HCT116 (cell line): ENCODE measurements at regions not wholly inside any gene's neighbourhood (a gene's known extent, or its start where the extent isn't known, plus 50 kb on each side); places are given as distances from the start of the nearest gene placed in this dataset.

Source experiments
- ATF3 ChIP-seq: IDR thresholded peaks from 2 replicates; pipeline ENCODE4 v1.6.1; 2012
- CTCF ChIP-seq, 3 experiments: fragments of 200-600 bp in 1 of 3; sonication (generic) in 1 of 3; IDR thresholded peaks in 2 of 3; conservative IDR thresholded peaks in 1 of 3; 2 replicates each; pipeline ENCODE4 v1.5.1; 2012 to 2017; ENCODE audit warnings: low read depth in 2 of 3, low read length in 2 of 3, antibody characterized with exemption in 1 of 3, borderline replicate concordance in 1 of 3, control low read depth in 1 of 3, mild to moderate bottlenecking in 1 of 3, mixed read lengths in 1 of 3, mixed run types in 1 of 3, moderate library complexity in 1 of 3; ENCODE audit not compliant: insufficient read depth in 1 of 3
- EZH2 ChIP-seq: fragments of 200-600 bp; sonication (generic); IDR thresholded peaks from 2 replicates; pipeline ENCODE4 v1.6.1; 2017; ENCODE audit warnings: antibody characterized with exemption, mixed run types
- EZH2phosphoT487 ChIP-seq: fragments of 200-600 bp; IDR thresholded peaks from 2 replicates; pipeline ENCODE4 v1.6.1; 2018; ENCODE audit warnings: antibody characterized with exemption, borderline replicate concordance
- POLR2A ChIP-seq: IDR thresholded peaks from 2 replicates; pipeline ENCODE4 v1.7.0; 2011; ENCODE audit warnings: borderline replicate concordance; ENCODE audit not compliant: insufficient read depth, insufficient read length; ENCODE audit errors: extremely low read depth
- POLR2AphosphoS5 ChIP-seq: IDR thresholded peaks from 2 replicates; pipeline ENCODE4 v1.6.1; 2011; ENCODE audit warnings: mild to moderate bottlenecking, low read depth, low read length, moderate library complexity
- RAD21 ChIP-seq: IDR thresholded peaks from 2 replicates; pipeline ENCODE4 v1.6.1; 2012; ENCODE audit warnings: low read depth, mild to moderate bottlenecking
- REST ChIP-seq: IDR thresholded peaks from 2 replicates; pipeline ENCODE4 v1.6.1; 2012; ENCODE audit warnings: low read depth
- SIN3A ChIP-seq: IDR thresholded peaks from 2 replicates; pipeline ENCODE4 v1.6.1; 2012; ENCODE audit warnings: low read depth
- SP1 ChIP-seq: IDR thresholded peaks from 2 replicates; pipeline ENCODE4 v1.6.1; 2012; ENCODE audit warnings: low read depth
- YY1 ChIP-seq: IDR thresholded peaks from 2 replicates; pipeline ENCODE4 v1.6.1; 2011; ENCODE audit warnings: low read length, low read depth, moderate library complexity, mild to moderate bottlenecking; ENCODE audit not compliant: insufficient replicate concordance; ENCODE audit errors: extremely low read depth
- ZBTB33 ChIP-seq: IDR thresholded peaks from 2 replicates; pipeline ENCODE4 v1.6.1; 2011; ENCODE audit warnings: mild to moderate bottlenecking, low read length, moderate library complexity; ENCODE audit not compliant: insufficient replicate concordance; ENCODE audit errors: extremely low read depth

GRCh38 chr18:4960578-4960977 lies 236.5 kb downstream of the AKAIN1 start:
- TF ChIP-seq YY1 (no peak), POLR2AphosphoS5 (no peak), EZH2phosphoT487 (no peak), CTCF (IDR thresholded peaks at IDR 0.05 in 2 of 3, conservative IDR thresholded peaks at IDR 0.05 in 1 of 3; ENCODE audit: borderline replicate concordance in 1 of 3, insufficient read depth in 1 of 3, low read depth in 2 of 3, low read length in 2 of 3) (no peak), EZH2 (no peak), SP1 (no peak), REST (no peak), SIN3A (no peak), ZBTB33 (no peak), POLR2A (no peak), RAD21 (no peak), ATF3 (no peak)
